ENCODE measurements at regions not wholly inside any gene's neighbourhood (a gene's known extent, or its start where the extent isn't known, plus 50 kb on each side); places are given as distances from the start of the nearest gene placed in this dataset.
A peak's percentile ranks its signal among the peaks of the same experiment; 100 is the strongest.
"Not testable (repeated sequence)": the region's sequence is repeated elsewhere in the genome, so short reads cannot be mapped to it uniquely, and the experiment has no call there.

- no peak for DNase-seq (ENCODE audit: low read depth)
Measured at GRCh38 chr6:16824845-16825685, 63.8 kb upstream of the ATXN1 start.

GRCh38 chr6:16823718-16824352, 62.6 kb upstream of the ATXN1 start:
- no peak for DNase-seq (ENCODE audit: low read depth)

GRCh38 chr6:16822975-16823717, 61.9 kb upstream of the ATXN1 start:
- no peak for DNase-seq (ENCODE audit: low read depth)

GRCh38 chr6:16822529-16822928, 61.3 kb upstream of the ATXN1 start:
- no peak for DNase-seq (ENCODE audit: low read depth)

- DNase-seq (ENCODE audit: low read depth), result no peak
Measured at GRCh38 chr6:16821834-16822264, 60.6 kb upstream of the ATXN1 start.

- DNase-seq (ENCODE audit: low read depth), result not testable (repeated sequence)
Measured at GRCh38 chr6:16820262-16820661, 59.0 kb upstream of the ATXN1 start.

- no peak for DNase-seq (ENCODE audit: low read depth)
Measured at GRCh38 chr6:16819752-16820151, 58.5 kb upstream of the ATXN1 start.

GRCh38 chr6:16818992-16819626, 57.8 kb upstream of the ATXN1 start:
- DNase-seq (ENCODE audit: low read depth), result no peak

- no peak for DNase-seq (ENCODE audit: low read depth)
Measured at GRCh38 chr6:16817594-16817993, 56.3 kb upstream of the ATXN1 start.

GRCh38 chr6:16816891-16817290, 55.6 kb upstream of the ATXN1 start:
- DNase-seq (ENCODE audit: low read depth), result peak; percentile 24

- DNase-seq (ENCODE audit: low read depth), result no peak
Measured at GRCh38 chr6:16812993-16813392, 51.7 kb upstream of the ATXN1 start.

- DNase-seq (ENCODE audit: low read depth), result peak; percentile 24
Measured at GRCh38 chr6:16811277-16811979, 50.2 kb upstream of the ATXN1 start.

Data from fibroblast of gingiva (primary cell).